ENCODE measurements at regions not wholly inside any gene's neighbourhood (a gene's known extent, or its start where the extent isn't known, plus 50 kb on each side); places are given as distances from the start of the nearest gene placed in this dataset.

DNA sequence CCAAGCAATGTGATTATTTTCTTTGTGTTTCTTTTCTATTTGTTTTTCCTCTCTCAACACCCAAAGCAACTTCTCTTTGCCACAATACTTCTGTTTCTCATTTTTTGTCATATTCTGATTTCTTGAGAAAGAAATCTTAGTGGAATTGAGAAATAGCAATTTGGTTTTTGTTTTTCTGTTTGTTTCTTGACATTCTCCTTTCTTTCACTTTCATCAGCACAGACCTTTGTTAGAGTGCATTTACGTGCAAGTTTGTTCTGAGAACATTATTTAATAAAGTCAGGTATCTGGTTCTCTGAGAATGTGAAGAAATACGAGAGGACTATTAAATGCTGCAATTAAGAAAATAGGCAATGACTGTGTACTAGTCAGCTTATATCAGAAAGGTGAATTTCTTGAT is 608.1 kb upstream of the AADAT start:
- TF ChIP-seq EZH2 (optimal IDR thresholded peaks at IDR 0.05; ENCODE audit: low read depth, low read length) (no peak), CTCF (IDR thresholded peaks at IDR 0.05; ENCODE audit: low read length) (no peak)
